GM23338 (cell line): ENCODE measurements at regions not wholly inside any gene's neighbourhood (a gene's known extent, or its start where the extent isn't known, plus 50 kb on each side); places are given as distances from the start of the nearest gene placed in this dataset.

ENCODE experiments used
- CTCF ChIP-seq, 2 experiments: fragments of 200-600 bp in 1 of 2; sonication (generic) in 1 of 2; conservative IDR thresholded peaks; 2 replicates each; pipeline versions ENCODE4 v1.5.1 to v1.6.1; 2016 to 2017; ENCODE audit warnings: antibody characterized with exemption in 2 of 2, low read depth in 2 of 2, mild to moderate bottlenecking in 2 of 2, moderate library complexity in 1 of 2
- EZH2 ChIP-seq: fragments of 200-600 bp; sonication (generic); IDR thresholded peaks from one replicate; pipeline ENCODE4 v1.8.0; 2017; ENCODE audit warnings: antibody characterized with exemption, mild to moderate bottlenecking, low read depth; ENCODE audit not compliant: unreplicated experiment
- REST ChIP-seq: IDR thresholded peaks from one replicate; pipeline ENCODE4 v1.6.1; 2018; ENCODE audit warnings: antibody characterized with exemption; ENCODE audit not compliant: unreplicated experiment
- STAT1 ChIP-seq: IDR thresholded peaks from one replicate; pipeline ENCODE4 v1.6.1; 2016; ENCODE audit warnings: antibody characterized with exemption; ENCODE audit not compliant: unreplicated experiment

- TF ChIP-seq REST (no peak), CTCF (conservative IDR thresholded peaks at IDR 0.05; ENCODE audit: low read depth in 2 of 2) (no peak), STAT1 (no peak), EZH2 (no peak)
Observed at GRCh38 chr10:10854725-10855124, 162.9 kb upstream of the CELF2 start.
